CD4-positive, alpha-beta T cell (primary cell): ENCODE measurements at regions not wholly inside any gene's neighbourhood (a gene's known extent, or its start where the extent isn't known, plus 50 kb on each side); places are given as distances from the start of the nearest gene placed in this dataset.

Source experiments
- ATAC-seq: fragments of 200-7000 bp; cut with Tn5 transposase; one replicate; pipeline ENCODE4 v1.10.0; 2022; ENCODE audit warnings: mild to moderate bottlenecking; ENCODE audit not compliant: poor library complexity
- CTCF ChIA-PET: fragments of 350-600 bp; sonication (Branson Sonifier 250); formaldehyde crosslinking; loops from one replicate; lab custom pipeline; 2021; ENCODE audit warnings: antibody characterized with exemption, inconsistent platforms; lab: Charles Lee
- POLR2A ChIA-PET: fragments of 350-600 bp; sonication (Branson Sonifier 250); formaldehyde crosslinking; loops from one replicate; lab custom pipeline; 2021; ENCODE audit warnings: antibody characterized with exemption, inconsistent platforms; lab: Charles Lee
- DNase-seq, 14 experiments: peaks; one replicate each; pipeline ENCODE4 v3.0.0-alpha.2; 2013 to 2020; ENCODE audit warnings: mixed read lengths in 2 of 14
- H3K27ac ChIP-seq, 2 donors: one replicate each; pipeline versions ENCODE4 v1.5.1 to v1.7.0; 2013; ENCODE audit warnings: low read length in 2 of 2, low read depth in 1 of 2, mild to moderate bottlenecking in 1 of 2
- H3K27me3 ChIP-seq, 2 experiments: 1 replicate in 1 of 2; 2 replicates in 1 of 2; pipeline versions ENCODE4 v1.6.1 to v1.7.0; 2013; ENCODE audit warnings: low read length in 2 of 2, control low read depth in 1 of 2, mild to moderate bottlenecking in 1 of 2, moderate library complexity in 1 of 2; ENCODE audit not compliant: insufficient read depth in 2 of 2, control insufficient read depth in 1 of 2
- H3K36me3 ChIP-seq: one replicate; pipeline ENCODE4 v1.6.1; 2013; ENCODE audit warnings: low read length, control low read depth; ENCODE audit not compliant: insufficient read depth
- H3K4me1 ChIP-seq: one replicate; pipeline ENCODE4 v1.6.1; 2013; ENCODE audit warnings: low read length, control low read depth; ENCODE audit not compliant: insufficient read depth
- H3K4me3 ChIP-seq: one replicate; pipeline ENCODE4 v1.5.1; 2013; ENCODE audit warnings: mild to moderate bottlenecking, low read length, moderate library complexity
- H3K9me3 ChIP-seq, 2 experiments: 1 replicate in 1 of 2; 2 replicates in 1 of 2; pipeline versions ENCODE4 v1.6.1 to v1.7.0; 2013; ENCODE audit warnings: low read length in 2 of 2, mild to moderate bottlenecking in 2 of 2, control low read depth in 1 of 2, moderate library complexity in 1 of 2; ENCODE audit not compliant: control insufficient read depth in 1 of 2, insufficient read depth in 1 of 2
- H3K27ac Mint-ChIP-seq: one replicate; pipeline ENCODE4 v1.8.0; 2020; ENCODE audit warnings: mixed read lengths
- H3K27me3 Mint-ChIP-seq: one replicate; pipeline ENCODE4 v1.8.0; 2021; ENCODE audit warnings: mixed read lengths
- H3K36me3 Mint-ChIP-seq: one replicate; pipeline ENCODE4 v1.8.0; 2021; ENCODE audit warnings: low read depth, mixed read lengths
- H3K4me1 Mint-ChIP-seq: one replicate; pipeline ENCODE4 v1.8.0; 2021; ENCODE audit warnings: low read depth, mixed read lengths
- H3K4me3 Mint-ChIP-seq: one replicate; pipeline ENCODE4 v1.8.0; 2020; ENCODE audit warnings: mild to moderate bottlenecking, mixed read lengths
- H3K9me3 Mint-ChIP-seq: one replicate; pipeline ENCODE4 v1.8.0; 2020; ENCODE audit warnings: mixed read lengths
- intact Hi-C, 2 experiments: fragments of 100-400 bp; cut with DNase I in 1 of 2; cut with micrococcal nuclease in 1 of 2; formaldehyde crosslinking; loops; one replicate each; pipeline versions ENCODE4 v1.15.1 to v1.9.0; 2023 to 2025; cut with DNase I, micrococcal nuclease
- TF ChIP-seq, protein P1 (sequence below): fragments of 200-600 bp; IDR thresholded peaks from one replicate; pipeline ENCODE4 v1.8.0; 2022; ENCODE audit warnings: antibody characterized with exemption, mild to moderate bottlenecking

DNA sequence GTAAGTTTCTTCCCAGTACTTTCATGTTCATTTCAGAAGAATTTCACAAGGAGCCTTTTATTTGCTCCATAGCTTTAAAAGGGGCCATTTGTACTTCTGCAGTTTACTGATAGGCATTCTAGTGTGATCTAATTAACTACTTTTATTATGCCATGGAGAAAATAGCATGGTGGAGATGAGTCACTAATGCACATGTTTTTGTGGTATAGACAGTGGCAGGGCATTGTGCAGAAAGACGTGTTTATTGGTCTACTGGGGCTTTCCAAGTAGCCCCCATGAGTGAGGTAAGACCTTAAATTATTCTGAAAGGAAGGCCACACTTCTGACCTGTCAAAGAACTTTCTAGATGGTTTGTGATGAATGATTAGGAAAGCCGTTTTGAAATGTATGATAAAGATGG is 810.0 kb upstream of the NR2F2 start:
- no peak overlapping the region for H3K4me3 ChIP-seq
- no peak overlapping the region for H3K27ac ChIP-seq
- peaks cover 11% of the 10 kb centered on the region for H3K27me3 Mint-ChIP-seq
- peaks cover 2% of the 10 kb centered on the region for H3K9me3 Mint-ChIP-seq
- POLR2A ChIA-PET, result no interaction called here
- intact Hi-C loops, result no loop called here
- H3K36me3 Mint-ChIP-seq, result no peaks in the 10 kb centered on the region
- no peak overlapping the region for H3K27ac Mint-ChIP-seq
- no peak for ATAC-seq
- no peaks in the 10 kb centered on the region for H3K36me3 ChIP-seq
- H3K27me3 ChIP-seq, result no peaks in the 10 kb centered on the region
- H3K4me3 Mint-ChIP-seq, result no peak overlapping the region
- no peaks in the 10 kb centered on the region for H3K4me1 ChIP-seq
- DNase-seq, result no peak
- H3K4me1 Mint-ChIP-seq, result no peaks in the 10 kb centered on the region
- TF ChIP-seq, protein P1, sequence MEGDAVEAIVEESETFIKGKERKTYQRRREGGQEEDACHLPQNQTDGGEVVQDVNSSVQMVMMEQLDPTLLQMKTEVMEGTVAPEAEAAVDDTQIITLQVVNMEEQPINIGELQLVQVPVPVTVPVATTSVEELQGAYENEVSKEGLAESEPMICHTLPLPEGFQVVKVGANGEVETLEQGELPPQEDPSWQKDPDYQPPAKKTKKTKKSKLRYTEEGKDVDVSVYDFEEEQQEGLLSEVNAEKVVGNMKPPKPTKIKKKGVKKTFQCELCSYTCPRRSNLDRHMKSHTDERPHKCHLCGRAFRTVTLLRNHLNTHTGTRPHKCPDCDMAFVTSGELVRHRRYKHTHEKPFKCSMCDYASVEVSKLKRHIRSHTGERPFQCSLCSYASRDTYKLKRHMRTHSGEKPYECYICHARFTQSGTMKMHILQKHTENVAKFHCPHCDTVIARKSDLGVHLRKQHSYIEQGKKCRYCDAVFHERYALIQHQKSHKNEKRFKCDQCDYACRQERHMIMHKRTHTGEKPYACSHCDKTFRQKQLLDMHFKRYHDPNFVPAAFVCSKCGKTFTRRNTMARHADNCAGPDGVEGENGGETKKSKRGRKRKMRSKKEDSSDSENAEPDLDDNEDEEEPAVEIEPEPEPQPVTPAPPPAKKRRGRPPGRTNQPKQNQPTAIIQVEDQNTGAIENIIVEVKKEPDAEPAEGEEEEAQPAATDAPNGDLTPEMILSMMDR, result no peak
- H3K9me3 ChIP-seq, result no peaks in the 10 kb centered on the region
- CTCF ChIA-PET, result no interaction called here

- no peak for DNase-seq
- no peak overlapping the region for H3K4me3 Mint-ChIP-seq
- peaks cover 2% of the 10 kb centered on the region for H3K9me3 Mint-ChIP-seq
- TF ChIP-seq, protein P1, result no peak
- no peaks in the 10 kb centered on the region for H3K36me3 ChIP-seq
- no peak overlapping the region for H3K4me3 ChIP-seq
- H3K36me3 Mint-ChIP-seq, result no peaks in the 10 kb centered on the region
- H3K27me3 ChIP-seq, result no peaks in the 10 kb centered on the region
- no peaks in the 10 kb centered on the region for H3K4me1 Mint-ChIP-seq
- ATAC-seq, result no peak
- peaks cover 11% of the 10 kb centered on the region for H3K27me3 Mint-ChIP-seq
- no peaks in the 10 kb centered on the region for H3K4me1 ChIP-seq
- CTCF ChIA-PET, result no interaction called here
- intact Hi-C loops, result no loop called here
- POLR2A ChIA-PET, result no interaction called here
- H3K27ac Mint-ChIP-seq, result no peak overlapping the region
- H3K9me3 ChIP-seq, result no peaks in the 10 kb centered on the region
- no peak overlapping the region for H3K27ac ChIP-seq
These were observed 809.6 kb upstream of the NR2F2 start for GRCh38 chr15:95520922-95521321.

DNA sequence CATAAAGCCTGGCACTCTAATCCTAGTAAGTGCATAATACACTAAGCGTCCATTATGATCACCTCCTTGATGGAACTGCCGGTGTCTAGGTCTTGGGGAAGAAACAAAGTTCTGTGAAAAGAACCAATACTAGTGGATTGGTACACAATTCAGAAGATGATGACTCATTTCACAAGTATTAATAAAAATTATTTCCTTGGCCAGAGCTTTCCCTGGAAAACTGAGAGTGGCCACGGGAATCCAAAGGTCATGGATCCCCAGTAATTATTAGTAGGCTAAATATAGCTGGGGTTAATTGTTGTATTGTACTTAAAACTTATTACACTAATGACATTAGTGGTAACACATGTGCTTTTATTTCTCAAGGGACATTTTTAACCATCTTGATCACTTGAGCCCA is 808.0 kb upstream of the NR2F2 start:
- CTCF ChIA-PET, result no interaction called here
- H3K36me3 Mint-ChIP-seq, result no peaks in the 10 kb centered on the region

More for the DNA sequence above, 808.0 kb upstream of the NR2F2 start:
- no peak overlapping the region for H3K4me3 ChIP-seq
- no peaks in the 10 kb centered on the region for H3K27me3 ChIP-seq
- Mint-ChIP-seq H3K4me1 (no peaks in the 10 kb centered on the region), H3K27ac (no peak overlapping the region), H3K27me3 (peaks cover 11% of the 10 kb centered on the region), H3K4me3 (no peak overlapping the region), H3K9me3 (peaks cover 8% of the 10 kb centered on the region)
- no peak for DNase-seq
- intact Hi-C loops, result no loop called here
- H3K27ac ChIP-seq, result no peak overlapping the region
- H3K9me3 ChIP-seq, result peaks cover 0 to 1% of the 10 kb centered on the region in 2 experiments
- TF ChIP-seq, protein P1, result no peak
- H3K36me3 ChIP-seq, result no peaks in the 10 kb centered on the region
- no peak for ATAC-seq
- POLR2A ChIA-PET, result no interaction called here
- no peaks in the 10 kb centered on the region for H3K4me1 ChIP-seq
